GM21515 (cell line): ENCODE measurements at regions not wholly inside any gene's neighbourhood (a gene's known extent, or its start where the extent isn't known, plus 50 kb on each side); places are given as distances from the start of the nearest gene placed in this dataset.
"Not testable (repeated sequence)": the region's sequence is repeated elsewhere in the genome, so short reads cannot be mapped to it uniquely, and the experiment has no call there.

Experiments
- ATAC-seq: cut with Tn5 transposase; IDR thresholded peaks from one replicate; pipeline ENCODE4 v1.9.1; 2021; ENCODE audit not compliant: unreplicated experiment

GRCh38 chr6:121634586-121634985 lies 199.1 kb downstream of the GJA1 start:
- ATAC-seq, result not testable (repeated sequence)

DNA sequence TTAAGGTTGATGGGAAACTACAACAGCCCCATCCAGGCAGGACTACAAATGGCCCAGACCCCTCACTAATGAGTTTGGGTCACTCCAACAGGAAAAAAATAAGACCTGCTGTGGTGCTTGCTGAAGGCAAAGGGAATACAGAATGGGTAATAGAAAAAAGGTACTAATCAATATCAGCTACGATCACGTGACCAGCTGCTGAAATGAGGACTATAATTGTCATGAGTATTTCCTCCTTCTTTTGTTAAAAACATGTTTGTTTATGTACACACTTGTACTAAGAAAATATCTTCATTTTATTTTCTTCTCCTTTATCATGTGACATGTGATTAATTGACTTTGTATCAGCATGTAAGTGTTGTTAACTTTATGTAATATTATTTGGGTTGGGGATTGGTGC lies 199.9 kb downstream of the GJA1 start:
- no peak for ATAC-seq

GRCh38 chr6:121636217-121636616 lies 200.8 kb downstream of the GJA1 start:
- ATAC-seq, result not testable (repeated sequence)

DNA sequence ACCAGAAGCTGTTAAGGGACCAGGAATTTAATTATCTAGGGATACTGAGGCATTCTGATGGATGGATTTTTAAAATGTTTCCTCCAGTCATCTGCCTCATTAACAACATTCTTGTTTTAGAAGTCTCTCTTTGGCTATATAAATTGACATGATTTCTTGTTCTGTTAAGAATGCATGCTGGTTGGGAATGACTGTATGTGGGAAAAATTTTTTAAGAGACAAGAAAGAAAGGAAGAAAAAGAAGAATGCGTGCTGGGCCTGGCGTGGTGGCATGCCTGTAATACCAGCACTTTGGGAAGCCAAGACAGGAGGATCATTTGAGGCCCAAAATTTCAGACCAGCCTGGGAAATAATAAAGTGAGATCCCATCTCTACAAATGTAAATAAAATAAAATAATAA lies 203.6 kb downstream of the GJA1 start:
- no peak for ATAC-seq

- ATAC-seq, result no peak
Observed at GRCh38 chr6:121641158-121641557, 205.7 kb downstream of the GJA1 start.

GRCh38 chr6:121645100-121645745 lies 209.8 kb downstream of the GJA1 start:
- no peak for ATAC-seq

DNA sequence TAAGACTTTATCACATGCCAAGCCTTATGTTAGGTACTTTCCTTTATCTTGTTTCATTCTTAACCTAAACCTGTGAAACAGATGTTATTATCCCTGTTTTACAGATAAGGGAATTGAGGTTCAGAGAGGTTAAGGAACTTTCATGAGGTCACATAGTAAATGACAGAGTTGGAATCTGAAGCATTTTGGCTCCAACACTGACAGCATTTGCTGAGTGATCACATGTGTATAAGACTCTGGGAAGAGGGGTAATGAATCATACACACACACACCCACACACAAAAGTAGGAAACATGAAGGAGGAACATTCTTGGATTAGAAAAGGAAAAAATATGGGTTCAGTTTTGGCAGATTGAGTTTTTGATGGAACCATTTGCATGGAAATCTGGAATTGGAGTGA lies 212.5 kb downstream of the GJA1 start:
- ATAC-seq, result no peak

DNA sequence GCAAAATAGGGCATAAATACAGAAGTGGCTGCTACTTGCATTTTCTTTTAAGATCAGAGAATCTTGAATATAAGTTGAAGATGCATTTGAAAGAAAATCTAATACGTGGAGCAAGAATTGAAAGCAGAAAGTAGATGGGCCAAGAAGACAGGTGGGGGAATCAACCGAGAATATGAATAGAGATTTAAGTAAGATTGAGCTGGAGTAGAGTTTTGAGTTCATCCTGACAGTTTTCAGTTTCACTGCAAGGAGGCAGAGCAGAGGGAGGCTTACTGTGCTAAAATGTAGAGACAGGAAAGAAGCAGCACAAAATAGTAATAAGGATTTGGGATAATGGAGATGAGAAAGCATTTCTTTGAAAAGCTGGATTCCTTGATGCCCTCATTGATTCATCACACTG lies 214.5 kb downstream of the GJA1 start:
- ATAC-seq, result no peak

DNA sequence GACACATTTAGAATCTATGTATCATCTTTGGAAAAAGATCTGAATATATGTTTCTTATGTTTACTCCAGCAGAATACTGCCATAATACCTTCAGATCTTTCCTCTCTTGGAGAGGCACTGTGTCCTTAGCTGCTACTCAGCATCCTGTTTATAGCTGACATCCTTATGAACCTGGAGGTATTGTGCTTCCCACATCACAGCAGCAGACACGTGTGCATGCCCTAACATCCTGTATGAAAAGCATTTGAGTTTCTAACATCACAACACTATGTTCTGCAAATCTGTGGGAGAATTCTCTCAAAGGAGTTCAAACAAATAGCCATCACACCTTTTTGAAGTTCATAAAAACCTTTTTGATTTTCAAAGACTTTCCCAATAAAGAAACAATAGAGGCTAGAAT lies 216.0 kb downstream of the GJA1 start:
- no peak for ATAC-seq

DNA sequence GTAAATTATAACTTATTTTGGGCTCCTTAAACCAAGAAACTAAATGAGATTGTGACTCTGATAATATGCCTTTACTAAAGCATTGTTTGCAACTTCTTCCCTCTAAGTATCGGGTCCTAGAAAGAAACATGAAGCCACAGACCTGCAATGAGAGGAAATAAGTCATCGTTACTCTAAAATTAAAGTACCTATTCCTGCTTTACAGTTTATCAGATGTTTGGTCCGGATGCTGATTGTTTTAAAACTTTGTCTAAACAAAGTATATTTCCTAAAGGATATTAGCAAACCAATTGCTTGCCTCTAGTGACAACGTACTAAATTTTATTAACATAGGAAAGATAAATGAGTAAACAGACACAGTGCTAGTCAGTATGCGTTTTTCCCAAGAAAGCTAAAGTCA lies 216.8 kb downstream of the GJA1 start:
- no peak for ATAC-seq

DNA sequence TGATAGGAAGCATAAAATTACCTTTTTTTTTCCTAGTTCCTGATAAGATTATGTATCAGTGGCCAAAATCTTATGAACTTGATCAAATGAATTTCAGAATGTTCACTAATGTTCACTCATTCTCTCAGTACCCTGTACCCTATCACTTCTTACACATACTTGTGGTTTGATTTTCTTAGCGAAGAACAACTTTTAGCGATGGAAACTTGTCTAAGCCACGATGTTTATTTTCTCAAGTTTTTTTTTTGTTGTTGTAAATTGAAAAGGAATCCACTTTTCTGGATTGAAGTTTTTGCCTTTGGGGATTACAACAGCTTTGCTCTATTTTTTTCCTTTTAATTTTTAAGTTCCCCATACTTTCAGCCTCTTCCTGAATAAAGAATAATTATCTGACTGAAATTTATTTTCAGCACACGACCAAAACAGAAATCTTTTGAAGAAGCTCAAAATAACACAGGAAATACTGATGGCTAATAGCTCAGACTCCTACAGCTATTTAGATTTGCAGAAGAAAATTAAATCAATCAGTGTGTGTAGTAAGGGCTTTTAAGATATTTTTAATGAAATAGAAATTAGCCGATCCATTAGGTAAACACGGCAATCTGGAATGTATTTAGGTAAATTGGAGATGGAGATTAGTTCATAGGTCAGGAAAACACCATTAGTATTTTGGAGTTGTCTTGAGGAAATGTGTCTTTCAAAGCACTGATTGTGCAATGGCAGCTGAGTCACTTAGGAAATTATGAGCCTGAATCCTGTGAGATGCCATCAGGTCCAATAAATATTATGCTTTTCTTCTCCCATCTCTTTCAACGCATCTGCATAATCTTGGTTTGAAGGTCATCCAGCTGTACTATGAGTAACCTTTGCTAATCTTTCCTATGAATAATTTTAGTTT lies 217.5 kb downstream of the GJA1 start:
- ATAC-seq, result no peak

GRCh38 chr6:121653624-121654008 lies 218.2 kb downstream of the GJA1 start:
- ATAC-seq, result no peak

DNA sequence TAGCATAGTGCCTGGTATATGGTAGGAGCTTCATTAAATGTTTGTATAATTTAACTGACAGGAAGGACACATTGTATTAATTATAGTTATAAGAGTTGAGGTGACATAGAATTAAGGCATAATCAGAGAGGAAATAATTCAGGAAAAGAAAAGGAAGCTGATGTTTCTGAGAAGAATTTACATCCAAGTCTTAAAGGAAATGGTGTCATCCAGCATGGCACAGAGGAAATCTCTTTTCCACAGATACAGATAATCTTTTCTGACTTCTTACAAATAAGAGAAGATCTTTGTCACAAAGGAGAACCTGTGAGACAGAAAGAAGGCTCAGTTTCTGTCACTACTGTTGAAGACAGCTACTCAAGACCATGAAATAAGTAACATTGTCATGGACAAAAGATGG lies 222.5 kb downstream of the GJA1 start:
- no peak for ATAC-seq

GRCh38 chr6:121660277-121660676 lies 224.8 kb downstream of the GJA1 start:
- no peak for ATAC-seq

GRCh38 chr6:121663292-121663810 lies 227.9 kb downstream of the GJA1 start:
- ATAC-seq, result no peak

DNA sequence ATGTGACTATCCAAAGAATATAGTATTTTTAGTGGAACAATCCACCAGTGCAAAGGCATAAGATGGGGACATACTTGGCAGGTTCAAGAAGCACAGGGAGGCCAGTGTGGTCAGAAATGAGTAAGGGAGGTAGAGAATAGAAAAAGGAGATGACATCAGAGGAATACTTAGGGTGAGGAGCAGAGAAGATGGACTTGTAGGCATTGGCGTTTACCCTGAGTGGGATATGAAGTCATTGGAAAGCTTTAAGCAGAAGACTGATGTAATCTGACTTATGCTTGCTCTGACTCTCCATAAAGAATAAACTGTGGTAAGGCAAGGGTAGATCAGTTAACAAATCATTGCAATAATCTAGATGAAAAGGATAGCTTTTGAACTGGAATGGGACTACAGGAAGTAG lies 228.7 kb downstream of the GJA1 start:
- no peak for ATAC-seq

DNA sequence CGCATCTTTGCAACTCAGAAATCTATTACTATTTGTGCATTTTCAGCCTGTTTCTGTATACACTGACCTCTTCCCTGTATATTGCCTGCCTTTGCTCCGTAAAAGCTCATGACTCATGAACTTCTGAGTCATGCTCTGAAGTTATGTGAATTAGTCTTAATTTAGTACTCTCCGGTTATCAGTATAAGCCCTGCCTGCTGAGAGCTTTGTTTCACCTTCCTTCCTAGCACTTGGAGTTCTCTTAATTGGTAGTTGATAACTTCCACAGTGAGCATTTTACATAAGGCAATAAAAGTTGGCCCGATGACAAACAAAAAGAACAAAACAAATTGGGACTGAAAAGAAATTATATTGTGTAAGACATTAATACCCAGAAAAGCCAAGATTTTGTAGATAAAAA lies 231.4 kb downstream of the GJA1 start:
- ATAC-seq, result no peak

GRCh38 chr6:121668259-121668658 lies 232.8 kb downstream of the GJA1 start:
- no peak for ATAC-seq

- ATAC-seq, result no peak
Observed at GRCh38 chr6:121670511-121670910, 235.1 kb downstream of the GJA1 start.

GRCh38 chr6:121677571-121677970 lies 242.1 kb downstream of the GJA1 start:
- no peak for ATAC-seq

DNA sequence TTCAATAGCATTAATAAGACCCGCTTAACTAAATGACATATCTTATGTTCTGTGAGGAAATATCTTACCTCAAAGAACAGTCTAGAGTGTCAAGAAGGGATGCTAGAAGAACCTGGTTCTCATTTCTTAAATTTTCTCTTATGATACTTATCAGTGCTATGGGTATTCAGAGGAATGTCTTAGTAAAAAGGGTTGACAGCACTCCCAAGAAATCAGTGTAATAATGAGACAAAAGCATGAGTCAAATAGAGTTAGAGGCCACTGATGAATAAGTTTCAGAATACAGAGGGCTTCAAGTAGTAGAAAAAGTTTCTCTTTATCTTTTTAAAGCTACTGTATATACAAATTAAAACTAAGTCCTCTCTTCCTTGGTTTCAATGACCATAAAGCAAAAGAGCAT lies 242.8 kb downstream of the GJA1 start:
- ATAC-seq, result no peak

- ATAC-seq, result no peak
Observed at GRCh38 chr6:121680058-121680457, 244.6 kb downstream of the GJA1 start.
